Body of pancreas (tissue), 4 donors: ENCODE measurements at regions not wholly inside any gene's neighbourhood (a gene's known extent, or its start where the extent isn't known, plus 50 kb on each side); places are given as distances from the start of the nearest gene placed in this dataset.

Experiments
- CTCF ChIP-seq, 7 experiments: fragments of 450-650 bp in 4 of 7; fragments of 200-600 bp in 3 of 7; sonication (generic) in 3 of 7; IDR thresholded peaks; one replicate each; pipeline ENCODE4 v1.5.1; 2016 to 2019; ENCODE audit warnings: antibody characterized with exemption in 7 of 7
- POLR2A ChIP-seq, 3 donors: fragments of 450-650 bp; IDR thresholded peaks; one replicate each; pipeline ENCODE4 v1.6.1; 2016; ENCODE audit warnings: antibody characterized with exemption in 3 of 3, mild to moderate bottlenecking in 2 of 3

DNA sequence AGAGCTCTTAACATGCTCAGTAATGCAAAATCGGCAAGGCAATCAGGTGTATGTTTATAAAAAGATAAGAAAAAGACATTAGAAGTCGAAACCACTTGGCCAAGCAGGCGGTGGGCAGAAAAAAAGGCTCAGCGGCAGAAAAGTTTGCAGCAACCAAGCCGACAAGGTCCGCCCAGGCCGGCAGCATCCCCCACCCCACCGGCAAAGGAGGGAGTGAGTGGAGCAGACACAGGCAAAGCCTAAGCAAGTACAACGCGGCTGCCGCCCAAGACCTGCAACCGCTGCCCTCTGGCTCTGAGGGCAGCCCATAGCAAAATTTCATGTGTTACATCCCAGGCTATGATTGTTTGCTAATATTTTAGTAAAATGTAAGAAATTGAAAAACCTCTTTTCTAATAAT lies 125.4 kb upstream of the ZCCHC13 start:
- TF ChIP-seq CTCF (IDR thresholded peaks at IDR 0.05): no peak
- TF ChIP-seq POLR2A (IDR thresholded peaks at IDR 0.05): no peak
